Stimulated activated CD4-positive, alpha-beta T cell treated with anti-CD3 and anti-CD28 coated beads, TNF-alpha, amount 100 ng/mL, for 4 hours (primary cell): ENCODE measurements at regions not wholly inside any gene's neighbourhood (a gene's known extent, or its start where the extent isn't known, plus 50 kb on each side); places are given as distances from the start of the nearest gene placed in this dataset.

Experiments used
- DNase-seq, 3 experiments: peaks; one replicate each; pipeline ENCODE4 v3.0.0-alpha.2; 2020; ENCODE audit warnings: low read depth in 3 of 3

DNA sequence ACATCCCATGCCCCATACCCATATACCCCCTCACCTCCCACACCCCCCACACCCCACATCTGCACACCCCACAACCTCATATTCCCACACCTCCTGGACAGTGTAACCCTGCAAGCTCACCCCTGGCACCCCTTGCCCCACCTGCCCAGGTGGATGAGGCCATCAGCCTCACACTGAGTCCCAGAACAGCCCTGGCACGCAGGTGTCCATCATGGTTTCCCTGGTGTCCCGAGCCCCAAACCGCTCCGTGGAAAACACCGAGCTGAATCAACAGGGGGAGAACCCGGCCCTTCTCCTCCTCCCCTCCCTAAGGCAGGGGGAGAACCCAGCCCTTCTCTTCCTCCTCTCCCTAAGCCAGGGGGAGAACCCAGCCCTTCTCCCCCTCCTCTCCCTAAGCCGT is 415.6 kb upstream of the SALL3 start:
- DNase-seq, result no peak

DNA sequence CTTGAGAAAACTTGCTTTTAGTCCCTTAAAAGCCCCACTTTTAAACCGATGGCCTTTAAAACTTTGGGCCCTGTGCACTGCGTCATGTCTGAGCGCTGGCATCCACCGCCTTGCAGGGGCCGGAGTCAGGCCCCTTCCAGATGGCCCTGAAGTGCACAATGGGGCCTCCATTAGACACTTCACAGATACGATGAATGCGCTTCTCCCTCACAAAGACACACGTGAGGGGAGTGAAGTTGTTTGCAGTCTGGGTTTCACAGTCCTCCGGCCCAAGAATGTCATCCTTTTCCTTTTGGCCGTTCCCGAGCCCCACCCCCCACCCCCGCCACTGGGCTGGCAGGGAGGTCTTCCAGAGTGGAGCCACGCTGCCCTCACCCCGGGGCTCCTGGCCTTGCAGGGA is 415.1 kb upstream of the SALL3 start:
- no peak for DNase-seq

DNA sequence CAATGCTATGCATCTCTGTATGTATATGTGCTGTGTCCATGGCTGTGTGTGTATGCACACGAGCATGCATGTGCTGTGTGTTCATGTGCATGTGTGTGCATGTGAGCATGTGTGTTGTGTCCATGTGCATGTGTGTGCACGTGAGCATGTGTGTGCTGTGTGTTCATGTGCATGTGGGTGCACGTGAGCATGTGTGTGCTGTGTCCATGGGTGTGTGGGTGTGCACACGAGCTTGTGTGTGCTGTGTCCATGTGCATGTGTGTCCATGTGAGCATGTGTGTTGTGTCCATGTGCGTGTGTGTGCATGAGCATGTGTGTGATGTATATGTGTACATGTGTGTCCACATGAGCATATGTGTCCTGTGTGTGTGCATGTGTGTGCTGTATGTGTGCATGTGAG is 414.4 kb upstream of the SALL3 start:
- no peak for DNase-seq

DNA sequence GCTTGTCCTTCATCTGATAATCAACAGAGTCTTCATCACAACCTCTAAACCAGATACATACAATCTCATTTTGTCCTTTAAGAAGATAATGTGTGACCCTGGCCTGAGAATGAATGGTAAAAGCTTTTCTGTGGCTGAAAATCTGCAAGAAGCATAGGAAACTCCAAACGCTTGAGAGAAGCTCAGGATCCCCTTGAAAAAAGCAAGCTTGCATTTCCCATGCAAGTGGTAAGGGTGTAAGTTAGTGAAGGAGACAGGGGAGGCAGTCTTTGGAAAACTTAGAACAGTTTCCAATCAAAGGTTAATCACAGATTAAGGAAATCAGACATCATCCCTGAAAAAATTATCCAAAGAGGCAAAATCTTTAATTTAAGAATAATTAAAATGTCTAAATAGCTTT is 413.6 kb upstream of the SALL3 start:
- DNase-seq, result no peak

DNA sequence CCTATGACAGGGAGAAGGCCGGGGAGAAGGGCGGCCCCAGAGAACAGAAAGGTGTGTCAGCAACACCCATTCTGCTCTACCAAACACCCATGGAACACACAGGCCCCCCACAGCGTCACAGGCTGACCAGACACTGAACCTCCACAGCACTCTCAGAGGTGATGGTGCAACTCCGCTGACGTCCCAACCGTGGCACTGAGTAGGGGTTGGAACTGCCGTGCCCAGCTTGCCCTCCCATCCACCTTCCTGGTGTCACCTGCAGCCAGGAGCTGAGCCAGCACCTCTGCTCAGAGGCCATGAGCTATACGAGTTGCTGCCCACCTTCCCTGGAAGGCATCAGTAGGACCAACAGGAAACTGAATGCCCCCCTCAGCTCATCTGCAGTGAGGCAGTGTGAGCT is 412.9 kb upstream of the SALL3 start:
- DNase-seq, result no peak

DNA sequence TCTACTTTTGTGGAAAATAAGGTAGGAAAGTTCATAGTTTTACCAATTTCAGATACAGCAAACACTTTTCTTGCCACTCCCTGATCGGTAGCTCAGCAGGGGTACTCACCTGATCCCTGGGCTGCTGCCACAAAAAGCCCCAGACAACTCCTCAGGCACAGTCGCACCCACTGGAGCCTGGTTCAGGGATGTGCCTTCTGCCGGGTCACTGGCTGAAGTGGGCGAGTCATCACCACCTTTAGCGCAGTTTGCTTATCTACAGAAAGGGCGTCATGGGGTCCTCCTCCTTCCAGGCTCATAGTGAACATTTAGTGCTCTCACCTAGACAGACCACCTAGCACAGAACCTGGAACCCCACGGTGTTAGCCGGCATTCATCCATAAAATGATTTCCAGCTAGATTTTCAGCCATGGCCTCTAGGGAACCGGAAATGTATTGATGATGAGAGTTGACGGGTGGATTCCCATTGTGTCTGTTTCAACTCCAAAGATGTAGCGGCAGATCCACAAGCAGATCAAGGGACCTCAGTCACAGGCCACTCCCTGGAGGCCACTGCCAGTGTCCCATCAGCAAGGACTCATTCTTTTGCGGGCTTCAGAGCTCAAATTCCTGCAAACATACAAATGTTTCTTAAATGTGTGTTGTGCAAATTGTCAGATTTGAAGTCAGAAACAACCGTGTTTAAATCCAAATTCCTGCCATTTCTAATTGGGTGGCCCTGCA is 408.4 kb upstream of the SALL3 start:
- DNase-seq, result no peak

DNA sequence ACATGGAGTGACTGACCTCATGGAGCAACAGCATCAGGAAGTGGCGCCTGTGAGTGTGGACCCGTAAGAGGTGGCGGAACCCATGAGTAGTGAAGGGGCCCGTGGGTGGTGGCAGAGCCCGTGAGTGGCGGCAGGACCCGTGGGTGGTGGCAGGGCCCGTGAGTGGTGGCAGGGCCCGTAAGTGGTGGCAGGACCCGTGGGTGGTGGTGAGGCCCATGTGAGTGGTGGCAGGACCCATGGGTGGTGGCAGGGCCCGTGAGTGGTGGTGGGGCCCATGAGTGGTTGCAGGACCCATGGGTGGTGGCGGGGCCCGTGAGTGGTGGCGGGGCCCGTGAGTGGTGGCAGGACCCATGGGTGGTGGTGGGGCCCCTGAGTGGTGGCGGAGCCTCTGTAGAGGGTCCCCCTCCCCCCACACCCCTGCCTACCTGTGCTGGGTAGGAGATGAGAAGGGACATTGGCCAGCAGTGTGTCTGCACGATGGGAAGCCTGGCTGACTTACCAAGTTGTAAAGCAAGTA is 407.7 kb upstream of the SALL3 start:
- DNase-seq, result no peak

DNA sequence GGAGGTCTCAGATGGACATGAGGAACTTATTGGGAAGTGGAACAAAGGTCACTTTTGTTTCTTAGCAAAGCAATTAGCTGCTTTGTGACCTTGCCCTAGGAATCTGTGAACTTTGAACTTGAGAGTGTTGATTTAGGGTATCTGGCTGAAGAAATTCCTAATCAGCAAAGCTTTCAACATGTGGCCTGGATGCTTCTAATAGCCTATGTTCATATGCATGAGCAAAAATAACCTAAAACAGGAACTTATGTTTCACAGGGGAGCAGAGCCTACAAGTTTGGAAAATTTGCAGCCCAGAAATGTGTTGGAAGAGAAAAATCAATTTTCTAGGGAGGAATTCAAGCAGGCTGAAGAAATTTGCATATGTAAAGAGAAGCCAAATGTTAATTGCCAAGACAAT is 405.8 kb upstream of the SALL3 start:
- no peak for DNase-seq

DNA sequence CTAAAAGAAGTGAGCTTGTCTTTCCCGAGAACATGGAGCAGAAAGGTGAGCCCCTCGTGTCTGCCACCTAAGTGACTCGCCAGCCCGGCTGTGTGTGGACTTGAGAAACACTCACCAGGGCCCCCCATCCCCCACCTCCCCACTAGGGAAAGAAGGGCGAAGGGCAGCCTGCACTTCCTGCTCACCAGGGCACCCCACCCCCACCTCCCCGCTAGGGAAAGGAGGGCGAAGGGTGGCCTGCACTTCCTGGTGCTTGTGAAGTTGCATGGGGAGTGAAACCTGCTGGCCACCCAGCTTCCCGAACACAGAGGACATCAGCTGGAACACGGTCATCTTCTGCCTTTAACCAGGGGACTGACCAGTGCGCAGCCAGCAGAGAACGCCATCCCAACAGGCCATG is 402.7 kb upstream of the SALL3 start:
- no peak for DNase-seq

DNA sequence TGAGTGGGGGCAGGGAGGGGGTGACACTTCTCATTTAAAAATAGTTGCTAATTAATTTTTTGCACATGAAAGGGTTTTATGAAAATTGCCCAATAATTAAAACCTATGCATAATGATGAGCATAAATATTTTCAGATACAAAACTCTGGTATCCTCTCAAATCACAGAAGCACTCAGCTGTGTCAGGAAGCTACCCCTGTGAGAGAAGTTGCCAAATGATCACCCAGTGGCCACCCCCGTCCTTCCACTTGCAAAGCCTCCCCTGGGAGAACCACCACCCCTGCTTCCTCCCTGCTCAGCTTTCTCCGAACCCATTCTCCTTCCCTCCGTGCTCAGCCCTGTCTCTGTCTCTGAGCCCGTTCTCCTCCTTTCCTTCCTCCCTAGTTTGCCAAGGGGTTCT is 400.2 kb upstream of the SALL3 start:
- no peak for DNase-seq

DNA sequence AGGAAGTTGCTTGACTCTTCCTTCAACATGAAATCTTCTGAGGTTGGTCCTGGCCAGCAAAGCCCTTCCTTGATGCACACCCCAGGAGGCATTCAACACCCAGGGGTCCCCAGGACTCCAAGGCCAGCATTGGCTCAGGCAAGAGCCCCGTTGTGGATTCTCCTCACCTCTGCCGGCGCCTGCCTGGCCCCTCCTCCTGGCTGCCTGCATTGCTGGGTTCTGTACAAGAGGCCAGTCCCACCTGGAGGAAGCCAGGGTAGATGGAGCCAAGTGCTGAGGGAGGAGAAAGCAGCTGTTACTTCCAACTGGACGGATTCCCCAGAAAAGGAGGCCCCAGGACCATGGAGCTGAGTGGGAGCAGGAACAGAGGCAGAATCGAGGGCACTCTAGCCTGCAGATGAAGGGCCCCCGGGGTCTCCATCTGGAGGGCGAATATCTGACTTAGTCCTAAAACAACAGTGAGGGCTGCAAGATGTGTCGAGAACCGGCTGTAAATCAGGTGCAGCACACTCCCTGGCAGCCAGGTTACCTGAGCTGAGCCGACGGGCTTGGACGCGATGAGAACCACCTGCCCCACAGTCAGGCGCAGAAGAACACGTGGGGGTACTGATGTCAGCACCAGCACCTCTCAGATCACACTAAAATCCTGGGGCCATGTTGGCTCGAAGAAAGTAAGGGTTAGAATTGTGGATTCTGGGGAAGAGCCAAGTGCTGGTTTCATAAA is 399.6 kb upstream of the SALL3 start:
- DNase-seq, result no peak

DNA sequence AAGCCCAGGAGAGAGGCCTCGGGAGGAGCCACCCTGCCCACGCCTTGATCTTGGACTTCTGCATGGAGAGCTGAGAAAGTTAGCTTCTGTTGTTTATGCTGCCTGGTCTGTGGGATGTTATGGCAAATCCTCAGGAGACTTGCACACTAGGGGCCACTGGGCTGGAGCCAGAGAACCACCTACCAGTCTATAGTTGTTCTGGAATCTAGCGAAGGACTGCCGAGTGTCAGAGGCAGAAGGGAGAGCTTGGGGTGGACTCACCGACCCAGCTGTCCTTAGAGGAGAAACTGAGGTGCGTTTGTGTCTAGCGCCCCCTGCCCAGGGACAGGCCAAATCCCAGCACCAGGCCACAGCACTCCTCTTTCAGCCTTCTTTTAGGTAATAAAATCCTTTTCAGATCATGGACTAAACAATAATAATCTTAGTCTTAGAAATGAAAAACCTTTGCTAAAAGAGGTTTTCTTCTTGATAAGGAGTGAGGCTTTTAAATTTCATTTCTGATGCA is 398.7 kb upstream of the SALL3 start:
- no peak for DNase-seq

DNA sequence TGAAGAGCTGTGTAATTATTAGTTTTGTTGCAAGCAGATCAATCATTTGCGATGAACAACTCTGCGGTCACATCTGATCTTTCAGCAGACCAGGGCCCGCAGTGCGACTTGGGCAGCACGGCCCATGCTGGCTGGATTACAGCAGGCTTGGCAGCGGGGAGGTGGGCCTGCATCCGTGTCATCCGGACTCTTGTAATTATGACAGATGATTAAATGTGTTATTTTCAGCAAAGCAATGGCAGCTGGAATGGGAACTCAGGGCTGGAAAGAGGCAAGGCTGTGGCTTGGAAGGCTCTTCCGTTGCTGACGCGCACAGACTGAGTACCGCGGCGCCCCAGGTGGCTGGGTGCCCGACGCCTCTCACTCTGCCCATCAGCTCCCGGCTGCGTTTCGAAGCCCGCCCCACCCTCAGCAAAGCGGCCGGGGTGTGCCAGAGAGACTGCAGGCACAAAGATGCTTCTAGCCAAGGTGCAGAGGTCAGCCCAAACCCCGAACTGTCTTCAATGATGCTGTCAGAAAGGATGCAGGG is 397.4 kb upstream of the SALL3 start:
- DNase-seq, result no peak

DNA sequence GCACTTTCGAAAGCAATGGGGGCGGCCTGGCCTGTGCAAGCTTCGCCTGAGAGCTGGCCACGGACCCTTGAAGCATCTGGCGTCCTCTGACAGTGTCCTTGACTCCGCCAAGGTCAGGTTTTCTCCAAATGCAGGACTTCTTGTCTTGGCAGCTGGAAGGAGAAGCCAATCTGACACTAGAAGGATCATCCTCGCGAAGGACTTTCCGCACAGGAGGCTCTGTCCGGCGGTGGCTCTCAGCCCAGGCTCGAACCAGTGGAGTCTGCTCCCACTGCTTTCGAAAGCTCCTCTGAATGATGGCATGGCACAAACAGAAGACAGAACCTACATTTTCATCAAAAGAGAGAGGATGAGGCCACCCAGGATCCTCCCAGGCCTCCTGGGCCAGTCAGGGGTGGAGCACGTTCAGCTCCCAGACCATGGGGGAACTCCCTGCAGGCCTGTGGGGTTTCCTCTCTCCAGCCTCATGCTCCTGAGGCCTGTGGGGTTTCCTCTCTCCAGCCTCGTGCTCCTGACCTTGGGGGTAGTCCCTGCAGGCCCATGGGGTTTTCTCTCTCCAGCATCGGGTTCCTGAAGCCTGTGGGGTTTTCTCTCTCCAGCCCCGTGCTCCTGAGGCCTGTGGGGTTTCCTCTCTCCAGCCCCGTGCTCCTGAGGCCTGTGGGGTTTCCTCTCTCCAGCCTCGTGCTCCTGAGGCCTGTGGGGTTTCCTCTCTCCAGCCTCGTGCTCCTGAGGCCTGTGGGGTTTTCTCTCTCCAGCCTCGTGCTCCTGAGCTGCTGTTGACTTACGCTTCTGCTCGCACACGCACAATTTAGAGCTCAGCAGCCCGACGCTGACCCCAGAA is 396.5 kb upstream of the SALL3 start:
- DNase-seq, result no peak

DNA sequence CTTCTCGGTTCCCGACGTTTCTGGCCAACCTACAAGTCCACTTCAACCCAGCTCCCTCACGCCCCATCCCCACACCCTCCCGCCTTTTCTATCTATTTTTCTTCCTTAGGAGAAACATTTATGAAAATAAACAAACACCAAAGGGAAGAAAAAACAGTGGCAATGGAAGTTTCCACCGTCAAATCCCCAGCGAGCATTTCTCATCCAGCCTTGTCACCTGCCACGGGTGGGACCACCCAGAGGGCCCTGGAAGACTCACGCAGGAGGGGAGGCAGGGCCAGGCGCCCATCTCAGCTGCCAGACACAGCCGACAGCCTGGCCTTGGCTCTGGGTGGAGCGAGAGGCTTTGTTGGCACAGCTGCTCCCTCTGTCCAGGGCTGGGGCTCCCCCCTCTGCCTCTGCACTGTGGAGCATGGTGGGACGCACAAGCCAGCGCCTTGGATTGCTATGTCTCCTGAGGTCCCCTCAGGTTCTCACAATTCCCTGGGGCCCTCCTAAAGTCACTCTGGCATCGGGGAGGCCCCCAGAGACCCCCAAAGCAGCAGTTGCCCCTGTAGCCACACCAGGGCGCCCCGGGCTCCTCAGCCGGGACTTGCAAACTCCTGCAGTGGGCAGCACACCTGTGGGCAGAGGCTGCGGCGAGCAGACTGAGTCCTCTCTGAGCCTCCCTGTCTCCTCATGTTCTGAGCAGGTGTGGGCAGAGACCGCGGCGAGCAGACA is 395.7 kb upstream of the SALL3 start:
- DNase-seq, result no peak

DNA sequence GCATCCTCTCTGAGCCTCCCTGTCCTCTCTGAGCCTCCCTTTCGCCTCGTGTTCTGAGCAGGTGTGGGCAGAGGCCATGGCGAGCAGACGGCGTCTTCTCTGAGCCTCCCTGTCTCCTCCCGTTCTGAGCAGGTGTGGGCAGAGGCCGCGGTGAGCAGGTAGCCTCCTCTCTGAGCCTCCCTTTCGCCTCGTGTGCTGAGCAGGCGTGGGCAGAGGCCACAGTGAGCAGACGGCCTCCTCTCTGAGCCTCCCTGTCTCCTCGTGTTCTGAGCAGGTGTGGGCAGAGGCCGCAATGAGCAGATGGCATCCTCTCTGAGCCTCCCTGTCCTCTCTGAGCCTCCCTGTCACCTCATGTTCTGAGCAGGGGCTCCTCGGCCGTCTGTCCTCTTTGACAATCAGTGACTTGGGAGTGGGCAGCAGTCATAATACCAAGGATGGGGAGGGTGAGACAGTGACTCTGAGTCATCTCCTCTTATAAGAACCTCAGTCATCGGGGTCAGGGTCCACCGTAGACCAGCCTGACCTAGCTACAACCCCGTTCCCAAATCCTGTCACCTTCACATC is 395.1 kb upstream of the SALL3 start:
- DNase-seq, result no peak

DNA sequence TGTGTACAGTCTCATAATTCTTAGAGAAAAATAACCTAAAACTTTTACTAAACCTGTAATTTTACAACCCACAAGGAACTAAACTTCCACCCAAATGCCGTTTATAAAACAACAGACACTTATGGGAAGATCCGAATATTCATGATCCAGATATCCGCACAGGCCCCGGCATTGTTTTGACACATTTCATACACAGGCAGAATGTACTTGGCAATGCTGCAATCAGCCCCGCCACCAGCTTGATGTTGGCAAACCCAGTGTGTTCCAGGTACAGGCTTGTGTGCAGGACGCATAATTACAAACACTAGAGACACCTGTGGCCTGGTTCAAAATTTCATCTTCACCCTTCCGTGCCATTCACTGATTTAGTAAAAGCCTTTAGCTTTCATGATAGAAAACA is 393.0 kb upstream of the SALL3 start:
- DNase-seq, result no peak

DNA sequence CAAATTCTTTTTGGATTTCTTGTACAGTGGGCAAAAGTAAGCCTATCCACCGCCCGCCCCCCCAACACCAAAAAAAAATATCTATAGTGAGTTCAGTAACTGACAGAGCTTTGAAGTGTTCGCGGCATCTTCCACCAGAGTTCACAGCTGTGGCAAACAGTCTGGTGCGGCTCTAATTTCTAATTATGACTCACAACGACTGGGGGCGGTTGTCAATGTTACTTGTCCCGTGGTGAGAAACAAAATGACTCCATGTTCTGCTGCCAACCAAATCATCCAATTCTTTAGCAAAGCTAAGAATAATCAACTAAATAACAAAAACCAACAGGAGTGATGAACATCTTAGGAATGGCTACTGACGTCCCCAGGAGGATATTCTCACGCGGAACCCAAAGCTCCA is 392.5 kb upstream of the SALL3 start:
- DNase-seq, result no peak

DNA sequence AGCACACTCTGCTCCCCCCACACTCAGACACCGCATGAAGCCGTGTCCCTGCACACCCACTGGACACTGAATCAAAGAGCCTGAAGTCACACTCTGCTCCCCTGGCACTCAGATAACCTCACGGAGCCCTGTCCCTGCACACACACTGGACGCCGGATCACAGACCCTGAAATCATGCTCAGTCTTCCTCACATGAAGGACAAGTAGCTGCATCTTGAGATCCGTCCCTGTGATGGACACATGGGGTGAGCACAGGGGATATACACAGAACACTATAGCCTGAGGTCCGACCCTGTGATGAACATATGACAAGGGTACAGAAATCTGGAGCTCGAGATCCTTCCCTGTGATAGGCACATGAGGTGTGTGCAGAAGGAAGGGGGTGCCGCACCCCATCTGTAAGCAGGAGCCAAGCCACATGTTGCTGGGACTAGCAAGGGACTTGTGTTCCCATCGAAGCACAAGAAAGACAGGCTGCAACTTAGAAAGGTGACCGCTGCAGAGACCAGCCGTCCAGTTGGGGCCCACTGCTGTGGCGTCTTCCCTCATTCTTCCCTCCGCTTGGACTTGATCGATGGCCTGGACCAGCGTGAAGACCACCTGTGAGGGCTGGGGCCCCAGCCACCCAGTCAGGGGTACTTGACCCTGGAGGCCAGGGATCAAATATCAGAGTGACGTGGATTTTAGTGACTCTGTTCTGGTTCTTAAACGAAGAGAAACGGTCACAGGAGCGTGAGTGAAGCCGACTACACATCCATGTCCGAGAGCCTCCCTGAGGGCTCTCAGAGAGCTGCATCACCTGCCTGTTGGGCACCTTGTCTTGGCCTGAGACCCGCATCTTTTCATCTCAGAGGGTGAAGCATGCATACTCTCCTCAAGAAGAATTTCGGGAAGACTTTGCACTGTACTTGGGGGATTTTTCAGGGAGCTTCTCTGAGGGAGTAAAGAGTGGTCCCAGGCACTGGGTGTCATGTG is 391.7 kb upstream of the SALL3 start:
- no peak for DNase-seq

DNA sequence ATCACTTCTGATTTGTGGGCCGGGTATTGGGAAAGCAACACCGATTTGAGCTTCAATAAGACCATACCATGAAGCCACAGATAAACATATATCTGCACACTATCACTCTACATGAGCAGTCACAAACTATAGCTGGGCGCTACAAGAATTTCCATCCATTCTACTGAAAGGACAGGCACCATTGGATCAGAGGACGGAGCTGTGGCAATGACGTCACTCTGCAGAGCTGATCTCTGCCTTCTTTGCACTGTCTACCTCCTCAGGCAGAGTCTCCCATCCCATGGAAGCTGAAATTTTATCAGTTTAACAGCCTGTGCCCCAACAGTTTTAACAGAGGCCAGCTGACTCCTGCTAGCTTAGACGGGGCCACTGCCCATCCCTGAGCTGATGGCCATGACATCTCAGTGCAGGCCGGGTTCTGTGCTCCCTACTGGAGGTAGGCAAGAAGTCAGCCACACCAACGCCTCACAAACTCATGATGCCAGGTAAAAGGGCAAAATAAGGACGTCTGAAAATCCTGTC is 389.6 kb upstream of the SALL3 start:
- DNase-seq, result no peak
